Adrenal gland (tissue), 9 donors: ENCODE measurements at regions not wholly inside any gene's neighbourhood (a gene's known extent, or its start where the extent isn't known, plus 50 kb on each side); places are given as distances from the start of the nearest gene placed in this dataset.

Experiments
- DNase-seq, 7 donors: peaks; one replicate each; pipeline ENCODE4 v3.0.0-alpha.2; 2019 to 2020
- H3K27ac ChIP-seq, 5 donors: fragments of 200-600 bp; sonication (generic) in 4 of 5; 1 replicate in 3 of 5; 2 replicates in 2 of 5; pipeline versions ENCODE4 v1.5.1 to v1.8.0; 2016 to 2020; ENCODE audit warnings: mild to moderate bottlenecking in 1 of 5
- H3K27me3 ChIP-seq: fragments of 200-600 bp; 2 replicates; pipeline ENCODE4 v1.8.0; 2021
- H3K36me3 ChIP-seq, 2 donors: fragments of 200-600 bp; replicated peaks in 1 of 2; 1 replicate in 1 of 2; 2 replicates in 1 of 2; pipeline versions ENCODE4 v1.5.1 to v1.8.0; 2018 to 2022
- H3K4me1 ChIP-seq, 2 donors: fragments of 200-600 bp; replicated peaks in 1 of 2; 1 replicate in 1 of 2; 2 replicates in 1 of 2; pipeline versions ENCODE4 v1.5.1 to v1.8.0; 2018 to 2021
- H3K4me3 ChIP-seq, 4 donors: fragments of 200-600 bp; sonication (generic) in 3 of 4; one replicate each; pipeline ENCODE4 v1.5.1; 2016 to 2018
- H3K9me3 ChIP-seq, 3 donors: fragments of 200-600 bp; sonication (generic) in 1 of 3; replicated peaks in 1 of 3; 1 replicate in 2 of 3; 2 replicates in 1 of 3; pipeline versions ENCODE4 v1.5.1 to v1.8.0; 2016 to 2021
- POLR2A ChIP-seq, 2 donors: fragments of 450-650 bp; IDR thresholded peaks; one replicate each; pipeline ENCODE4 v1.6.1; 2017; ENCODE audit warnings: antibody characterized with exemption in 2 of 2, mild to moderate bottlenecking in 2 of 2, moderate library complexity in 1 of 2
- WGBS, 4 donors: extraction: QIAGEN DNeasy Blood & Tissue Kit in 2 of 4; methylation state at CpG; one replicate each; pipeline versions ENCODE4 v1.1.5 to v1.1.7; 2013 to 2017; 5-methylcytosine and 5-hydroxymethylcytosine counted together
- intact Hi-C, 2 donors: fragments of 100-400 bp; cut with DNase I; formaldehyde crosslinking; loops; one replicate each; pipeline versions ENCODE4 v1.14.1 to v1.15.0; 2022 to 2023
- TF ChIP-seq, protein P1 (sequence below), 6 experiments: fragments of 450-650 bp in 4 of 6; fragments of 200-600 bp in 2 of 6; sonication (generic) in 1 of 6; IDR thresholded peaks; 1 replicate in 5 of 6; 2 replicates in 1 of 6; pipeline versions ENCODE4 v1.5.1 to v1.8.0; 2016 to 2021; ENCODE audit warnings: antibody characterized with exemption in 6 of 6, mild to moderate bottlenecking in 2 of 6, moderate library complexity in 1 of 6
- donor health status: healthy with polysubstance abuse.
- donor health status: Bipolar disorder and iron deficiency.
- donor health status: DM: yes; HTN: yes; CAD: no.
- donor health status: DM: no; HTN: no; CAD: no.
- donor health status: DM: no; HTN: no; CAD: no.

DNA sequence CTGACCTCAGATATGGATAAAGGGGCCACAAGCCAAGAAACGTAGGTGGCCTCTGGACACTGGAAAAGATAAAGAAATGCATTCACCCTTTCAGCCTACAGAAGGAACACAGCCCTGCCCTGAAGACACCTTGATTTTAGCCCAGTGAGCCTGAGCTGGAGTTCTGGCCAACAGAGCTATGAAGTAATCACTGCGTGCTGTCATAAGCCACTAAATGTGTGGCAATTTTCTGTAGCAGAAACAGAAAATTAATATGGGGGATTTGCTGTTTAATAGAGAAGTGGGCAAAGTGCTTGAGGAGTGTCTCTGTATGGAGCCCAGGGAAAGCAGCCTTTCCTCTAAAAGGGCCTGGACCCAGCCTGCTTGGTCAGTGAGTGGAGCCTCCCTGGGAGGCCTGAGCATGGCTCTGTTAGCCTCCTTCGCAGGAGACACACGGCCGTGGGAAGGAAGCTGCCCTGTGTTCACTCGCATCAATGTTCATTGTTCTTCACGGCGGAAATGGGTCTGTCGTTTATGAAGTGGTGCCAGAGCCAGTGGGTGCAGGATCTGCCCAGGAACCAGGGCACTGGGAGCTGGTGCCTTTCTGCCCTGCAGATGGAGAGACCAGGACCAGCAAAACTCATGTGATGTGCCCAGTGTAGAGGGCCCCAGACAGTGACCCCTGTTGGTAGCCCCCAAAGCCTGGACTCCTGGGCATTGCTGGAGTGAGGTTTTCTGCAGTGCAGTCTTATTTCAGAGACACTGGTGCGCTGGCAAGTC, 268.9 kb downstream of the NDUFA10 start:
- Histone ChIP-seq H3K4me3 (no peak overlapping the region), H3K27me3 (no peaks in the 10 kb centered on the region), H3K27ac (no peak overlapping the region), H3K36me3 (no peaks in the 10 kb centered on the region), H3K4me1 (peaks cover 0 to 7% of the 10 kb centered on the region in 2 donors), H3K9me3 (no peaks in the 10 kb centered on the region)
- TF ChIP-seq POLR2A (IDR thresholded peaks at IDR 0.05), result no peak
- TF ChIP-seq, protein P1, sequence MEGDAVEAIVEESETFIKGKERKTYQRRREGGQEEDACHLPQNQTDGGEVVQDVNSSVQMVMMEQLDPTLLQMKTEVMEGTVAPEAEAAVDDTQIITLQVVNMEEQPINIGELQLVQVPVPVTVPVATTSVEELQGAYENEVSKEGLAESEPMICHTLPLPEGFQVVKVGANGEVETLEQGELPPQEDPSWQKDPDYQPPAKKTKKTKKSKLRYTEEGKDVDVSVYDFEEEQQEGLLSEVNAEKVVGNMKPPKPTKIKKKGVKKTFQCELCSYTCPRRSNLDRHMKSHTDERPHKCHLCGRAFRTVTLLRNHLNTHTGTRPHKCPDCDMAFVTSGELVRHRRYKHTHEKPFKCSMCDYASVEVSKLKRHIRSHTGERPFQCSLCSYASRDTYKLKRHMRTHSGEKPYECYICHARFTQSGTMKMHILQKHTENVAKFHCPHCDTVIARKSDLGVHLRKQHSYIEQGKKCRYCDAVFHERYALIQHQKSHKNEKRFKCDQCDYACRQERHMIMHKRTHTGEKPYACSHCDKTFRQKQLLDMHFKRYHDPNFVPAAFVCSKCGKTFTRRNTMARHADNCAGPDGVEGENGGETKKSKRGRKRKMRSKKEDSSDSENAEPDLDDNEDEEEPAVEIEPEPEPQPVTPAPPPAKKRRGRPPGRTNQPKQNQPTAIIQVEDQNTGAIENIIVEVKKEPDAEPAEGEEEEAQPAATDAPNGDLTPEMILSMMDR (IDR thresholded peaks at IDR 0.05), result no peak
- WGBS, 4 donors, result 60 to 75% (median 74%) methylated on average over 6 to 10 of the region's 10 CpGs
- DNase-seq, result no peak
- intact Hi-C loops, result no loop called here

DNA sequence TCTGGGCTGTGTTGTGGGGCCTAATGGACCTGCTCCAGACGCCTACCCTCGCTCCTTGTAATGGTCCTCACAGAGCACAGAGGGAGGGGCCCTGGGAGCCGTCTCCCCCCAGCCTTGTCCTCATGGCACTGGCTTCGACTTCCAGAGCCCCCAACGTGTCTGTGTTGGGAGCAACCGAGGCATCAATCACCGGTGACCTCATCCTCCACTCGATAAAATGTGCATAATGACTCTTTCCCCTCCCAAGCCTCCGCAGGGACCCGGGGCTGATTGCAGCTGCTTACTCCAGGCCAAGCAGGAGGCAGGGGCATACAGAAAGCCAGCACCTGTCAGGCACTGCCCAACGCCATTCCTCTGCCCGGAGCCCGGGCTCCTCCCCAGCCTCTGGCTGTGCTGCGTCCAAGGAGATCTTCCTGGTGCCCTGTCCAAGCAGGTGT, 271.7 kb downstream of the NDUFA10 start:
- Histone ChIP-seq H3K4me1 (peaks cover 0 to 7% of the 10 kb centered on the region in 2 donors), H3K4me3 (no peak overlapping the region), H3K27me3 (no peaks in the 10 kb centered on the region), H3K36me3 (no peaks in the 10 kb centered on the region), H3K9me3 (no peaks in the 10 kb centered on the region), H3K27ac (no peak overlapping the region)
- TF ChIP-seq POLR2A (IDR thresholded peaks at IDR 0.05), result no peak
- TF ChIP-seq, protein P1 (IDR thresholded peaks at IDR 0.05), result no peak
- no peak for DNase-seq
- WGBS, 4 donors, result 77 to 92% (median 83%) methylated on average over 9 to 14 of the region's 14 CpGs
- intact Hi-C loops, result no loop called here

DNA sequence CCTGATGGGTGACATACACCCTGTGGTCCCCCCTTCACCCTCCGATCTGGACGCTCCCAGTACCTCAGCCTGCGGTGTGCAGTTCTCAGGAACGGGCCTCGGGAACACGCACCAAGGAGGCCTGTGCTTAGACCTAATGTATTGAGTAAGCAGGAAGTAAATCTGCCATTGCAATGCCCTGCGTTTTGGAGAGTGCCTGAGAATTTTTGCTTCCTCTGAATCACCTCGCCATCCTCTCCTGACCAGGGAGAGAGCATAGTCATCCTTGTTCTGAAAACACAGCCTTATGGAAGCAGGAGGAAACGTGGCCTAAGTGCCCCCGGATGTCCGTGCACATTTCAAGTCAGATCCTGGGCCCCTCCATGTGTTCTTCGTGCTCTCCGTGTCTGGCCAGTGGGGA, 272.2 kb downstream of the NDUFA10 start:
- Histone ChIP-seq H3K4me1 (peaks cover 0 to 7% of the 10 kb centered on the region in 2 donors), H3K4me3 (no peak overlapping the region), H3K9me3 (no peaks in the 10 kb centered on the region), H3K27me3 (no peaks in the 10 kb centered on the region), H3K36me3 (no peaks in the 10 kb centered on the region), H3K27ac (no peak overlapping the region)
- TF ChIP-seq POLR2A (IDR thresholded peaks at IDR 0.05), result no peak
- TF ChIP-seq, protein P1 (IDR thresholded peaks at IDR 0.05), result no peak
- intact Hi-C loops, result no loop called here
- WGBS, 4 donors, result 70 to 88% (median 76%) methylated on average over 10 to 13 of the region's 13 CpGs
- no peak for DNase-seq

DNA sequence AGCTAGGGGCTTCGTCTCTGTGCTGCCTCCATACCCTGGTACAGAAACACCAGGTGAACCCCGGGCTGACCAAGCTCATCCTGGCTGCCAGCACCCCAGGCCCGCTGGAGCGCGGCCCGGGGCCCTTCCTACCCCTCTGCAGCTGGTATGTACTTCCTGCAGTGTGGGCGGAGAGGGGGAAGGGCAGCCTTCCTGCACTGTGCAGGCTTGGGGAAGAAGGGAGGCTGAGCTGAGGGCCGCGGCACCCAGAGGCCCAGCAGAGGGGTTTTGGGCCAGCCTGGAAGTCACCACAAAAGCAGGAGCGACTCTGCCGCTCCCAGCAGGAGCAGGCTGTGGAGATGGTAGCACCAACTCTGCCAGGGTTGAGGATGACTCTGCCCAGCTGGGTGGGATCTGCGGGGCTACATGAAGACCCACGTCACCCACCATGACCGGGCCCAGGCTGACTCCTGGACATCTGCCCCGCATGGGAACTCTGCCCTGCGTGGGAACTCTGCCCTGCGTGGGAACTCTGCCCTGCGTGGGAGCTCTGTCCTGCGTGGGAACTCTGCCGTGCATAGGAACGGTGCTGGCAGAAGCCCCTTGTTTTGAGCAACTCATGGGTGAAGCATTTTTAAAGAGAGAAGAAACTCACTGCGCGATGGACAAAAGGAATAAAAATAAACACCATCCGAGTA, 273.3 kb downstream of the NDUFA10 start:
- intact Hi-C loops, result no loop called here
- Histone ChIP-seq H3K4me3 (no peak overlapping the region), H3K9me3 (no peaks in the 10 kb centered on the region), H3K27me3 (no peaks in the 10 kb centered on the region), H3K36me3 (no peaks in the 10 kb centered on the region), H3K4me1 (peaks cover 0 to 7% of the 10 kb centered on the region in 2 donors), H3K27ac (no peak overlapping the region)
- DNase-seq, result peak in 5 of 7 donors; percentile 22 to 57 (median 32)
- 54 to 70% (median 59%) methylated on average over 14 to 24 of the region's 24 CpGs for WGBS, 4 donors
- TF ChIP-seq POLR2A (IDR thresholded peaks at IDR 0.05), result no peak
- TF ChIP-seq, protein P1 (IDR thresholded peaks at IDR 0.05), result no peak
